DOHH2 (cell line): ENCODE measurements at regions not wholly inside any gene's neighbourhood (a gene's known extent, or its start where the extent isn't known, plus 50 kb on each side); places are given as distances from the start of the nearest gene placed in this dataset.

Experiments
- H3F3A ChIP-seq: fragments of 200-600 bp; sonication (generic), shearing (Covaris generic); 2 replicates; pipeline ENCODE4 v1.6.0; 2016; ENCODE audit warnings: antibody characterized with exemption, mild to moderate bottlenecking; ENCODE audit not compliant: control insufficient read depth, insufficient read depth
- H3K27ac ChIP-seq: fragments of 200-600 bp; sonication (generic); 2 replicates; pipeline ENCODE4 v1.5.1; 2014; ENCODE audit warnings: low read depth, mild to moderate bottlenecking, low read length, moderate library complexity
- H3K27me3 ChIP-seq: fragments of 200-600 bp; sonication (generic); 2 replicates; pipeline ENCODE4 v1.6.1; 2014; ENCODE audit warnings: mild to moderate bottlenecking, low read length, mixed read lengths; ENCODE audit not compliant: control insufficient read depth
- H3K36me3 ChIP-seq: fragments of 200-600 bp; sonication (generic); 2 replicates; pipeline ENCODE4 v1.6.1; 2014; ENCODE audit warnings: mild to moderate bottlenecking, low read length, moderate library complexity, mixed read lengths; ENCODE audit not compliant: control insufficient read depth
- H3K4me1 ChIP-seq: fragments of 200-600 bp; sonication (generic); 2 replicates; pipeline ENCODE4 v1.6.1; 2014; ENCODE audit warnings: mild to moderate bottlenecking, low read length, mixed read lengths; ENCODE audit not compliant: control insufficient read depth
- H3K4me2 ChIP-seq: fragments of 200-600 bp; sonication (generic); 2 replicates; pipeline ENCODE4 v1.6.0; 2014; ENCODE audit warnings: mild to moderate bottlenecking, low read length, moderate library complexity
- H3K4me3 ChIP-seq: fragments of 200-600 bp; sonication (generic); 2 replicates; pipeline ENCODE4 v1.5.1; 2014; ENCODE audit warnings: mild to moderate bottlenecking, low read length, mixed read lengths
- H3K79me2 ChIP-seq: fragments of 200-600 bp; sonication (generic); 2 replicates; pipeline ENCODE4 v1.6.1; 2014; ENCODE audit warnings: mild to moderate bottlenecking, low read length, mixed read lengths; ENCODE audit not compliant: control insufficient read depth
- H3K9me2 ChIP-seq: fragments of 200-600 bp; sonication (generic); replicated peaks from 2 replicates; pipeline ENCODE4 v1.6.1; 2014; ENCODE audit warnings: mild to moderate bottlenecking, low read length, mixed read lengths; ENCODE audit not compliant: control insufficient read depth
- H3K9me3 ChIP-seq: fragments of 200-600 bp; sonication (generic); 2 replicates; pipeline ENCODE4 v1.6.1; 2014; ENCODE audit warnings: antibody characterized with exemption, low read length, mixed read lengths; ENCODE audit not compliant: control insufficient read depth, insufficient read depth
- H4K20me1 ChIP-seq: fragments of 200-600 bp; sonication (generic); 2 replicates; pipeline ENCODE4 v1.6.0; 2014; ENCODE audit warnings: low read depth, mild to moderate bottlenecking, antibody characterized with exemption, low read length, moderate library complexity; ENCODE audit not compliant: control insufficient read depth, insufficient read depth
- CTCF ChIP-seq: fragments of 200-600 bp; sonication (generic); IDR thresholded peaks from one replicate; pipeline ENCODE4 v1.5.1; 2014; ENCODE audit warnings: antibody characterized with exemption, mild to moderate bottlenecking, low read depth, low read length; ENCODE audit not compliant: poor library complexity, severe bottlenecking
- EZH2phosphoT487 ChIP-seq: fragments of 200-600 bp; sonication (generic); IDR thresholded peaks from 2 replicates; pipeline ENCODE4 v1.6.1; 2017; ENCODE audit warnings: borderline replicate concordance, mild to moderate bottlenecking, antibody characterized with exemption, low read length, moderate library complexity, mixed read lengths

- Histone ChIP-seq H4K20me1 (no peaks in the 10 kb centered on the region), H3K36me3 (no peaks in the 10 kb centered on the region), H3F3A (peaks cover 14% of the 10 kb centered on the region), H3K4me3 (peak overlapping the region; percentile 76), H3K4me1 (peaks cover 40% of the 10 kb centered on the region), H3K9me3 (no peaks in the 10 kb centered on the region), H3K4me2 (peak overlapping the region; percentile 62), H3K27ac (no peak overlapping the region), H3K27me3 (no peaks in the 10 kb centered on the region), H3K79me2 (peaks cover 37% of the 10 kb centered on the region), H3K9me2 (no peaks in the 10 kb centered on the region)
- TF ChIP-seq CTCF = no peak
- TF ChIP-seq EZH2phosphoT487 = no peak
These were observed 412.4 kb downstream of the PCNX1 start for GRCh38 chr14:71319666-71320065.

GRCh38 chr14:71320107-71320733, 413.0 kb downstream of the PCNX1 start, which contains the start of gene SIPA1L1:
Gene SIPA1L1 (plus strand): TSS chr14:71320476.
- peak within 1 kb of the TSS; percentile 76 for H3K4me3 ChIP-seq
- H3K4me2 ChIP-seq = peak within 1 kb of the TSS; percentile 88
- H3K79me2 ChIP-seq = peaks cover 42% of the 10 kb centered on the region
- peaks cover 45% of the 10 kb centered on the region for H3K4me1 ChIP-seq
- H3F3A ChIP-seq = peaks cover 14% of the 10 kb centered on the region
- TF ChIP-seq CTCF (no peak), EZH2phosphoT487 (no peak)
- no peaks in the 10 kb centered on the region for H3K9me3 ChIP-seq
- no peaks in the 10 kb centered on the region for H3K36me3 ChIP-seq
- H3K27me3 ChIP-seq = no peaks in the 10 kb centered on the region
- H4K20me1 ChIP-seq = no peaks in the 10 kb centered on the region
- peak within 1 kb of the TSS; percentile 69 for H3K27ac ChIP-seq
- no peaks in the 10 kb centered on the region for H3K9me2 ChIP-seq

GRCh38 chr14:71320734-71321573, 413.7 kb downstream of the PCNX1 start:
- Histone ChIP-seq H3K27ac (peak overlapping the region; percentile 69), H3K36me3 (no peaks in the 10 kb centered on the region), H3K9me3 (no peaks in the 10 kb centered on the region), H3K9me2 (no peaks in the 10 kb centered on the region), H4K20me1 (no peaks in the 10 kb centered on the region), H3K4me3 (peak overlapping the region; percentile 76), H3K27me3 (no peaks in the 10 kb centered on the region), H3K79me2 (peaks cover 50% of the 10 kb centered on the region), H3K4me2 (peak overlapping the region; percentile 88), H3F3A (peaks cover 14% of the 10 kb centered on the region), H3K4me1 (peaks cover 53% of the 10 kb centered on the region)
- TF ChIP-seq CTCF = no peak
- no peak for TF ChIP-seq EZH2phosphoT487
